NB4 (cell line): ENCODE measurements at regions not wholly inside any gene's neighbourhood (a gene's known extent, or its start where the extent isn't known, plus 50 kb on each side); places are given as distances from the start of the nearest gene placed in this dataset.

Source experiments
- DNase-seq: peaks from one replicate; pipeline ENCODE4 v3.0.0; 2010; ENCODE audit warnings: low read depth
- H3K4me3 ChIP-seq: one replicate; pipeline ENCODE4 v1.5.1; 2011; ENCODE audit warnings: mild to moderate bottlenecking, low read depth, low read length, moderate library complexity
- CTCF ChIP-seq: IDR thresholded peaks from one replicate; pipeline ENCODE4 v1.5.1; 2012; ENCODE audit warnings: low read depth, low read length
- MAX ChIP-seq: IDR thresholded peaks from 2 replicates; pipeline ENCODE4 v1.6.1; 2011; ENCODE audit warnings: low read depth, low read length
- MYC ChIP-seq: IDR thresholded peaks from 2 replicates; pipeline ENCODE4 v1.6.1; 2011; ENCODE audit warnings: low read depth, low read length
- POLR2A ChIP-seq: IDR thresholded peaks from 2 replicates; pipeline ENCODE4 v1.6.1; 2011; ENCODE audit warnings: mild to moderate bottlenecking; ENCODE audit not compliant: insufficient read length; ENCODE audit errors: extremely low read depth

GRCh38 chr6:63097222-63097621, 114.0 kb upstream of the FKBP1C start:
- no peak for TF ChIP-seq POLR2A
- no peak for TF ChIP-seq MAX
- TF ChIP-seq MYC: no peak
- no peak for TF ChIP-seq CTCF
- no peak for DNase-seq
- no peak overlapping the region for H3K4me3 ChIP-seq

- no peak overlapping the region for H3K4me3 ChIP-seq
- DNase-seq: no peak
- TF ChIP-seq CTCF (no peak), MAX (no peak), MYC (no peak), POLR2A (no peak)
Observed at GRCh38 chr6:63098789-63099188, 112.5 kb upstream of the FKBP1C start.

- no peak for DNase-seq
- no peak for TF ChIP-seq POLR2A
- no peak for TF ChIP-seq MYC
- TF ChIP-seq CTCF: no peak
- no peak for TF ChIP-seq MAX
Observed at GRCh38 chr6:63099772-63100459, 111.4 kb upstream of the FKBP1C start.

GRCh38 chr6:63114610-63115211, 96.6 kb upstream of the FKBP1C start:
- H3K4me3 ChIP-seq: no peak overlapping the region

More at GRCh38 chr6:63099772-63100459, 111.4 kb upstream of the FKBP1C start:
- H3K4me3 ChIP-seq: no peak overlapping the region

GRCh38 chr6:63121166-63121565, 90.1 kb upstream of the FKBP1C start:
- no peak for TF ChIP-seq POLR2A
- no peak for TF ChIP-seq MYC
- peak; percentile 4 for TF ChIP-seq CTCF
- H3K4me3 ChIP-seq: no peak overlapping the region
- peak; percentile 6 for DNase-seq

More at GRCh38 chr6:63114610-63115211, 96.6 kb upstream of the FKBP1C start:
- TF ChIP-seq POLR2A: no peak
- no peak for TF ChIP-seq CTCF
- TF ChIP-seq MYC: no peak
- no peak for TF ChIP-seq MAX
- no peak for DNase-seq

- DNase-seq: no peak
- H3K4me3 ChIP-seq: no peak overlapping the region
- TF ChIP-seq POLR2A (no peak), MYC (no peak), CTCF (no peak), MAX (no peak)
Observed at GRCh38 chr6:63140114-63140513, 71.2 kb upstream of the FKBP1C start.
